ENCODE measurements at regions not wholly inside any gene's neighbourhood (a gene's known extent, or its start where the extent isn't known, plus 50 kb on each side); places are given as distances from the start of the nearest gene placed in this dataset.
A peak's percentile ranks its signal among the peaks of the same experiment; 100 is the strongest.

GRCh38 chr4:146998157-146998556 lies 52.5 kb upstream of the TTC29 start:
- DNase-seq: no peak

- no peak for DNase-seq
These were observed 58.5 kb upstream of the TTC29 start for GRCh38 chr4:147003956-147004809.

DNA sequence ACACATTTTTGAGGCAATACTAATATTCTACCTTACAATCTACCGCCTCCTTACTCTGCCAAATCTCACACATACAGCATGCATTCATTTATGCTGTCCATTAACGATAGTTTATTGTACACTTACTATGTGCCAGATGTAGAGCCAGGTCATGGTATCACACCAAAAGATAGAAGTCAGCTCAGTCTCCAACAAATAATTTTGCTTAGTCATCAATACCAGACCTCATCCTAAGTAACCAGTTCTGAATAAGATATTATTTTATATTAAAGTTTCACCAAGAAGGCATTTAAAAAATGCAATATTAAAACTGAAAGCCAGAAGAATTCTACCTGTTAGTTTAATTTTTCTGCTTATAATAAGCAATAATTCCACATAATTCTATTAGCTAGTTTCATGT lies 60.6 kb upstream of the TTC29 start:
- DNase-seq: no peak

- no peak for DNase-seq
These were observed 64.2 kb upstream of the TTC29 start for GRCh38 chr4:147009875-147010274.

- no peak for DNase-seq
These were observed 65.7 kb upstream of the TTC29 start for GRCh38 chr4:147011411-147011810.

DNA sequence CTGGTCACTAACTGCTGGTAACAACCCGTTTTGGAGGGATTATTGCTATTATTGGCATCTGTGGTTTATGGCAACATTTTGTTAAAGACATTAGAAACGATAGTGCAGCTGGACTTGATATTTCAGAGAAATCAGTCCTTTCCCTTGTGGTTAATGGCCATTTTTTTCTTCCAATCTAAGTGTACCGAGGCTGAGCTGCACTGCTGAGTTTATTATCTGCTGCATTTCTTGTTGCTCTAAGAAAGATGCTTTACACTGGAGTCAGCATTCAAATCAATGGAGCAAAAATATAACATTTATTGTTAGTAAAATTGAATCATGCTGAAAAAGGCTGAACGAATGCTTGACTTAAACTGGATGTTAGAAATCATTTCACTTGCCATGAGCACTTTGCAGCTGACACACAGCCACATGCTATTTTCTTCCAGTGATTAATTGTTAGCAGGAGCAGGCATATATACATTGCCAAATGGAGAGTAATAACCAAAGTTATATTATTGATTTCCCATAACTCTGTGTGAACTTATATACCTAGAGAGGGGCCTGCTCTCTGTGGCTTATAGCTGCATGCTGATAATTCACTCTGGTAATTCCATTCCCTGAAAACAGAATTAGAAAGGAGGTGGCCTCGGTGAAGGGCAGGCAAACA lies 66.5 kb upstream of the TTC29 start:
- DNase-seq: no peak

- DNase-seq: no peak
These were observed 69.3 kb upstream of the TTC29 start for GRCh38 chr4:147014946-147015345.

GRCh38 chr4:147015491-147015890 lies 69.8 kb upstream of the TTC29 start:
- no peak for DNase-seq

- no peak for DNase-seq
These were observed 71.4 kb upstream of the TTC29 start for GRCh38 chr4:147017081-147017480.

- peak; percentile 19 for DNase-seq
These were observed 73.4 kb upstream of the TTC29 start for GRCh38 chr4:147019091-147019490.

- DNase-seq: no peak
These were observed 74.8 kb upstream of the TTC29 start for GRCh38 chr4:147020456-147020855.

DNA sequence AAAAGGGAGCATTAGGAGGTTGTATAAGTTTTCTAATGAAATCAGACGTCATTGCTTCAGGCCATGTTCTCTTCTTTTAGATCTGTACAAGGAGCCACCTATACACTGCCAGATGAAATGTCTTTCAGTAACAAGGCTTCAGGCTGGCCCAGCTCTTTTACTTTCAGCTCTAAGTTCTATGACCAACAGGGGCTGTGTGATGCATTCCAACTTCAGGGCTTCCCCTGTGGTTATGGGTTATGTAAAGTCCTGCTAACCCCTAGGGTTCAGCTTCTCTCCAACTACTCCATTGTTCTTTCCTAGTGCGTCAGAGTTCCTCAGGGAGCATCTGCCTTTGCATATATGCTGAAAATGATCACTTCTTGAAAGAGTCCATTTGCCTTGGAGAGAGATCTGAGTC lies 79.4 kb upstream of the TTC29 start:
- DNase-seq: no peak

- no peak for DNase-seq
These were observed 83.6 kb upstream of the TTC29 start for GRCh38 chr4:147029296-147029695.

GRCh38 chr4:147034372-147034771 lies 88.7 kb upstream of the TTC29 start:
- DNase-seq: no peak

DNA sequence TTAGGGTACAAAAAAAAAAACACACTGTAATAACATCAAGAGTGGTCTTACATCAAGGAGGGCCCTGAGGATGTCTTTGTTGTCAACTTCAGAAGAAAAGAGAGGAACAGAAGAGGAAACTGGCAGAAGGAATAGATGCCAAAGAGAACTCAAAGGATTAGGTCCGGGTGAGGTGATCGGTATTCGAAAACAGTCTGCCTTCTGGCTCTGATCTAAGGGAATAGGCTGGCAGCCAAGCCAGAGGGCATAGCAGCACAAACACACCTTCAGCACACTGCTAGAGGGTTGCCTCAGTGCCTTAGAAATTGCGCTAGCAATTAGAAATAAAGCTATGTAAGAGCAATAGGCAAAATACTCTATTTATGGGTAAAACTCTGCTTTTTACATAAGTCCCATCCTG lies 91.4 kb upstream of the TTC29 start:
- no peak for DNase-seq

DNA sequence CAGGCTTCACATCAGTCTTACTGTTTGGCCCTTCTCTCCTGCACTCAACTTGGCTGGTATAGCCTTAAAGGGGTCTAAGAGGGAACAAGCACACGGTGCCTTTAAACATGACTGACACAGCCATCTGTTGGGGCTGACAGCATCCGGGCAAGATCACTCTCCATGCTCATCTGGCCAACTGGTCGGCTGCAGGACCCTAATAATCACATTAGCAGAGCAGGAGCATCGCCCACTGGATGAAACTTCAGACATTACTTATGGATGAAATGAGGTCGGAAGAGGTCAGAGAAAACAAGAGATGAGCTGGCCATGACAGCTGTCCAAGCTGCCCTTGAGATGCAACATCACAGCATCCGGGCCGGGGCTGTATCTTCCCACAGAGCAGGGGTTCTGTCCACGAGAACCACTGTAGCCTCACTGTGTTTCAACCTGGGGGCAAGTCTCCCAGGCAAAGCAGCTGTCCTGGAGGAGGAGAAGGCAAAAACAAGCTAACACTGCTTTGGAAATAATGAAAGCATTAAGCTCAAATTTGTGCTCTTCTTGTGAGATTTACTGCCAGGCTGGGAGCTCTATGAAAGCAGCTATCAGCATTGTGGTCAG lies 94.4 kb upstream of the TTC29 start:
- DNase-seq: no peak

- no peak for DNase-seq
These were observed 95.2 kb upstream of the TTC29 start for GRCh38 chr4:147040874-147041273.

DNA sequence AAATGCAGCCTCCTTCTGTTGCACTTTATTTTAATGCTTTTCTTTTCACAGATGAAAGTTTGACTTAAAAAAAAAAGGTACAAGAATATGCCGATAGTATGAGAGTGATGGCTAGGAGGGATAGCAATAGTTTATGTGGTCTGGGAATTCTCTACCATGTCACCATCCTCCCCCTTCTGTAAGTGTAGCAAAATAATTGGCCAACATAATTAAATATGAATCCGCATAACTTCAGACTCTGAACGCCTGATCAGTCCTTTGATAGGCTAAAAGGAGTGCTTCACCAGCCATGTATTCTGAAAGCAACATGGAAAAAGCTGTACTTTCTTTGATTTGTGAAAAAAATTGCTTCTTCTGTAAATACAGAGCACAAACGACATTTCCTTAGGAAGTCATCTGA lies 95.7 kb upstream of the TTC29 start:
- DNase-seq: no peak

DNA sequence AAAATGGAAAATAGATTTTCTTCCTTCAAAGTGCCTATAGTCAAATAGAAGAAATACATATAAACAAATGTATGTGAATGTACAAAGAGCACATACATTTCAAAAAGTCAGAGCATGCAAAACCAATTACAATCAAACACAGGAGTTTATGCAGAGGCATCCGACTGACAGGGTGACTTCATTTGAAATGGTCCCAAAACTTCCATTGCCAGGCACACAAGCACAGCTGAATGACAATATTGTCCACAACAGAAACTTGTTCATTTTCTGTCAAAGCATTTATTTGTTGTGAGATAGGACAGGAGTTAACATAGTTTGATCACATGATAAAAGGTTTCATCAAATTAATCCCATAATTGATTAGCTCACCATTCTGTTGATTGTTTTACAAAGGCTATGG lies 96.4 kb upstream of the TTC29 start:
- no peak for DNase-seq

DNA sequence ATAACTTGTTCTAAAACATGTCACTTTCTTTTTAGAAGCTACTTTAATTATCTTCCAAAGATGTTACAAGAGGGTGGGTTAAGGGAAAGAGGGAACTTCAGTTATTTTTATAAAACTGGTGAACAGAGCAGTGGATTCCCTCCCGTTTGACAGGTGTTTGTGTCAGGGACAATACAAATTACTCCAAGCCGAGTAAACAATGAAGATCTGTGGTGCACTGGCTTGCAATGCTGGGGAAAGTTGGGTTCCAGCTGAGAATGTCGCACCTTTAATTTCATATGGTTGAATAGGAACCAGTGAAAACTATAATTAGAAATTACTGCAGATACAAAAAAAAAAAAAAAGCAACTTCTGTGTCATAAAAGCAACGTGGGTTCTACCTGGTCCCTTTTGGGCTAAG lies 98.6 kb upstream of the TTC29 start:
- no peak for DNase-seq

GRCh38 chr4:147049946-147050345 lies 104.3 kb upstream of the TTC29 start:
- no peak for DNase-seq

GRCh38 chr4:147050356-147050765 lies 104.7 kb upstream of the TTC29 start:
- DNase-seq: no peak

DNA sequence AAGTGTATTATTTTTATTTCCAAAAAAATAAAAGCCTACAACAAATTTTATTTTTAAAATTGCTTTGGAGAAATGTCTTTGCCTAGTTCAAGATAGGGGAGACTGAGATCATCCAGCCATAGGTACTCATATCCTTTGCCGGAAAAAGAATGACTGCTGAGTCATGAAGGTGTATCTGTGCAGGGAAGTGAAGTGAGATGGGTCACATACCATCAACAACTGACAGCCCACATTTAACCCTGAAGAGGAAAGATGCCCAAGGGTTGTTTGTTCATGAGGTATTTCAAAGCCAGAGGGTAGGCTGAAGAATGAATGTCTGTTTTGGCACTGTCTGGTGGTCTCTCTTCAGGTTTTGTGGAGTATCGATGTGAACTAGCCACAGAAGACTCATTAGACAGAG lies 106.7 kb upstream of the TTC29 start:
- no peak for DNase-seq

- no peak for DNase-seq
These were observed 108.7 kb upstream of the TTC29 start for GRCh38 chr4:147054228-147054872.

All from activated gamma-delta T cell treated with Interleukin-2 at 50 U/mL for 16 hours (primary cell).